ENCODE measurements at regions not wholly inside any gene's neighbourhood (a gene's known extent, or its start where the extent isn't known, plus 50 kb on each side); places are given as distances from the start of the nearest gene placed in this dataset.

GRCh38 chr10:4522296-4523000, 303.6 kb upstream of the AKR1E2 start:
- DNase-seq (ENCODE audit: low spot score) = no peak
- no peaks in the 10 kb centered on the region for H3K9me3 ChIP-seq (ENCODE audit: low read depth)
- TF ChIP-seq CTCF (IDR thresholded peaks at IDR 0.05; ENCODE audit: poor library complexity) = no peak
- TF ChIP-seq EZH2phosphoT487 (IDR thresholded peaks at IDR 0.05; ENCODE audit: low read depth, severe bottlenecking, unreplicated experiment) = no peak
- no peak for TF ChIP-seq EZH2 (IDR thresholded peaks at IDR 0.05; ENCODE audit: borderline replicate concordance)
- H3K36me3 ChIP-seq (replicated peaks; ENCODE audit: insufficient read depth, low read depth) = no peaks in the 10 kb centered on the region
- 96% methylated on average over 8 of the region's 8 CpGs for WGBS (ENCODE audit: low lambda C conversion rate, missing lambda C conversion rate)
- no peak overlapping the region for H2AFZ ChIP-seq
- no peaks in the 10 kb centered on the region for H3K27me3 ChIP-seq
- no peaks in the 10 kb centered on the region for H3K79me2 ChIP-seq
- H4K20me1 ChIP-seq (ENCODE audit: insufficient read depth, poor library complexity, severe bottlenecking) = no peaks in the 10 kb centered on the region
- H3K27ac ChIP-seq = no peak overlapping the region
- H3K4me2 ChIP-seq = no peak overlapping the region
- H3K4me3 ChIP-seq = no peak overlapping the region
- H3K4me1 ChIP-seq (ENCODE audit: insufficient read depth) = no peaks in the 10 kb centered on the region
- no peaks in the 10 kb centered on the region for H3K9me2 ChIP-seq (replicated peaks; ENCODE audit: insufficient read depth)

DNA sequence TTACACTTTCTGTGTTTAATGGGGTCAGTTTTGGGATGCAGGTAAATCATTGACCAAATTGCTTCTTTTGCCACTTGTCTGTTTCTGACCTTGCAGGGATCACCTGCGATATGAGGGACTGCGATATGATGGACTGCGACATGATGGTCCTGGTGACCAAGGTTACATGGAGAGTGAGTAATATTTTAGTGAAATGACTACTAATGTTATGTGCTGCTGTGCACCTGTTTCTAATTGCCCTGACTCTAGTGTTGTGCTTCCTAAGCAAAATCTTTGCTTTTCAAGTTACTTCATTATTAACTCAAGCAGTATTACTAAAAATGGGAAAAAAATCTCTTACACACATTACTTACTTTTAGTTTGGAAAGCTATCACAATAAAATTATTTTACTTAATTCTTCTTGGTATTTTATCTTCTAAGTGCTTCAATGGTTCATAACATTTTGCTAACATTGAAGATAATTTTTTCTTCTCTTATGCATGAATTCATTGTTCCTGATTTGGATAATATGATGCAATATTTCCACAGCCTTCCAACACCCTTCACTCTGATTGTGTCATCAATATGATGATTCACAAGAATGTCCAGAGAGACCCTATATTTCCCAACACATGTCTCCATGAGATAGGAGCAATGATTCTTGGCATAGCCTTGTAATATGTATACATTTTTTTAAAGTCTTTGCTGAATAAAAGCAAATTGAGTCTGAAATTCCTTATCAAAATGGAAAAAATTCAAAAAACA, 306.2 kb upstream of the AKR1E2 start:
- H4K20me1 ChIP-seq (ENCODE audit: insufficient read depth, poor library complexity, severe bottlenecking) = no peaks in the 10 kb centered on the region
- no peak overlapping the region for H2AFZ ChIP-seq
- H3K4me2 ChIP-seq = no peak overlapping the region
- no peaks in the 10 kb centered on the region for H3K36me3 ChIP-seq (replicated peaks; ENCODE audit: insufficient read depth, low read depth)
- H3K79me2 ChIP-seq = no peaks in the 10 kb centered on the region
- no peaks in the 10 kb centered on the region for H3K9me2 ChIP-seq (replicated peaks; ENCODE audit: insufficient read depth)
- no peak overlapping the region for H3K27ac ChIP-seq
- WGBS (ENCODE audit: low lambda C conversion rate, missing lambda C conversion rate) = 93% methylated on average over 3 of the region's 3 CpGs
- no peak overlapping the region for H3K4me3 ChIP-seq
- no peaks in the 10 kb centered on the region for H3K4me1 ChIP-seq (ENCODE audit: insufficient read depth)
- DNase-seq (ENCODE audit: low spot score) = no peak
- no peak for TF ChIP-seq EZH2phosphoT487 (IDR thresholded peaks at IDR 0.05; ENCODE audit: low read depth, severe bottlenecking, unreplicated experiment)
- no peak for TF ChIP-seq CTCF (IDR thresholded peaks at IDR 0.05; ENCODE audit: poor library complexity)
- no peak for TF ChIP-seq EZH2 (IDR thresholded peaks at IDR 0.05; ENCODE audit: borderline replicate concordance)
- no peaks in the 10 kb centered on the region for H3K9me3 ChIP-seq (ENCODE audit: low read depth)
- no peaks in the 10 kb centered on the region for H3K27me3 ChIP-seq

DNA sequence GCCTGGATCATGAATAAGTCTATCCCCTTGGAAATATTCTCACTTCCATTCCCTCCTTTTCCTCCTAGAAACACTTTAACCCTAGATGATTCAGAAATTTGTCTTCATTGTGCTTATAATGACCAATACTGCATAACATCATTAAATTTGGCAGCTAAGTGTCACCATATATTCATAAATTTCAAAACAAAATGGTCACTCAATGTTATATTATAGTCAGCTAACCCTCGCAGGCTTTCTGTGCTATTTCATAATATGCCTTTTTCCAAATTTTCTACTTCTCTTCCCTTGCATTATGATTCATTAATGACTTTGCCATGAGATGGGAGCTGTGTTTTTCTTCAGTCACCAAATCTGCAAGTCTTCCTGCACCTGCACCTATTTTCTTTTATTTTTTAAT, 308.3 kb upstream of the AKR1E2 start:
- 96% methylated on average over 1 of the region's 1 CpG for WGBS (ENCODE audit: low lambda C conversion rate, missing lambda C conversion rate)
- no peak overlapping the region for H2AFZ ChIP-seq

More for the DNA sequence above, 308.3 kb upstream of the AKR1E2 start:
- Histone ChIP-seq H3K4me1 (ENCODE audit: insufficient read depth) (no peaks in the 10 kb centered on the region), H3K79me2 (no peaks in the 10 kb centered on the region), H3K27ac (no peak overlapping the region), H3K4me2 (no peak overlapping the region), H3K36me3 (replicated peaks; ENCODE audit: insufficient read depth, low read depth) (no peaks in the 10 kb centered on the region), H3K27me3 (no peaks in the 10 kb centered on the region), H3K9me2 (replicated peaks; ENCODE audit: insufficient read depth) (no peaks in the 10 kb centered on the region), H3K9me3 (ENCODE audit: low read depth) (no peaks in the 10 kb centered on the region), H4K20me1 (ENCODE audit: insufficient read depth, poor library complexity, severe bottlenecking) (no peaks in the 10 kb centered on the region), H3K4me3 (no peak overlapping the region)
- TF ChIP-seq EZH2 (IDR thresholded peaks at IDR 0.05; ENCODE audit: borderline replicate concordance) (no peak), CTCF (IDR thresholded peaks at IDR 0.05; ENCODE audit: poor library complexity) (no peak), EZH2phosphoT487 (IDR thresholded peaks at IDR 0.05; ENCODE audit: low read depth, severe bottlenecking, unreplicated experiment) (no peak)
- DNase-seq (ENCODE audit: low spot score) = no peak
